Coronary artery (tissue), 2 donors: ENCODE measurements at regions not wholly inside any gene's neighbourhood (a gene's known extent, or its start where the extent isn't known, plus 50 kb on each side); places are given as distances from the start of the nearest gene placed in this dataset.

Source experiments
- DNase-seq: peaks from one replicate; pipeline ENCODE4 v3.0.0-alpha.2; 2017; ENCODE audit warnings: low spot score
- H3K27ac ChIP-seq, 2 donors: fragments of 200-600 bp; sonication (generic); one replicate each; pipeline ENCODE4 v1.5.1; 2016 to 2019
- H3K4me3 ChIP-seq: fragments of 200-600 bp; sonication (generic); 2 replicates; pipeline ENCODE4 v1.5.1; 2016; ENCODE audit warnings: mild to moderate bottlenecking, moderate library complexity
- CTCF ChIP-seq: fragments of 200-600 bp; sonication (generic); IDR thresholded peaks from one replicate; pipeline ENCODE4 v1.5.1; 2019; ENCODE audit warnings: antibody characterized with exemption

GRCh38 chr3:145177828-145178227, 983.2 kb downstream of the PLOD2 start:
- no peak for TF ChIP-seq CTCF
- H3K27ac ChIP-seq = no peak overlapping the region
- no peak for DNase-seq
- no peak overlapping the region for H3K4me3 ChIP-seq

- Histone ChIP-seq H3K4me3 (peak overlapping the region; percentile 31), H3K27ac (no peak overlapping the region)
- no peak for DNase-seq
- no peak for TF ChIP-seq CTCF
Measured at GRCh38 chr3:145182196-145182911, 978.6 kb downstream of the PLOD2 start.

- no peak for TF ChIP-seq CTCF
Measured at GRCh38 chr3:145183261-145183660, 977.7 kb downstream of the PLOD2 start.

GRCh38 chr3:145188079-145188770, 972.8 kb downstream of the PLOD2 start:
- Histone ChIP-seq H3K4me3 (no peak overlapping the region), H3K27ac (no peak overlapping the region)
- no peak for TF ChIP-seq CTCF
- no peak for DNase-seq

More at GRCh38 chr3:145183261-145183660, 977.7 kb downstream of the PLOD2 start:
- no peak overlapping the region for H3K4me3 ChIP-seq
- DNase-seq = no peak
- no peak overlapping the region for H3K27ac ChIP-seq

- no peak overlapping the region for H3K27ac ChIP-seq
- DNase-seq = no peak
- no peak for TF ChIP-seq CTCF
- H3K4me3 ChIP-seq = no peak overlapping the region
Measured at GRCh38 chr3:145190138-145190537, 970.8 kb downstream of the PLOD2 start.

GRCh38 chr3:145190761-145191160, 970.2 kb downstream of the PLOD2 start:
- TF ChIP-seq CTCF = no peak
- Histone ChIP-seq H3K4me3 (no peak overlapping the region), H3K27ac (no peak overlapping the region)
- DNase-seq = no peak

GRCh38 chr3:145191543-145191942, 969.4 kb downstream of the PLOD2 start:
- TF ChIP-seq CTCF = no peak
- H3K27ac ChIP-seq = no peak overlapping the region
- no peak for DNase-seq
- no peak overlapping the region for H3K4me3 ChIP-seq
